Endothelial cell of umbilical vein (primary cell): ENCODE measurements at regions not wholly inside any gene's neighbourhood (a gene's known extent, or its start where the extent isn't known, plus 50 kb on each side); places are given as distances from the start of the nearest gene placed in this dataset.

ENCODE experiments used
- BruUV-seq: library from RNA; stranded (reverse); fragments of 400-500 nt; replicated peaks from 2 replicates; lab custom pipeline; 2021; lab: Mats Ljungman, UMichigan
- CTCF ChIA-PET: fragments of 300-600, 350-600 bp; sonication (Branson Sonifier 250); formaldehyde crosslinking; loops from one replicate; lab custom pipeline; 2021; ENCODE audit warnings: antibody characterized with exemption, inconsistent platforms; lab: Charles Lee
- POLR2A ChIA-PET: fragments of 300-600, 350-600 bp; sonication (Branson Sonifier 250); formaldehyde crosslinking; loops from one replicate; lab custom pipeline; 2021; ENCODE audit warnings: antibody characterized with exemption, inconsistent platforms; lab: Charles Lee
- DNase-seq: peaks from one replicate; pipeline ENCODE4 v3.0.0-alpha.2; 2011; ENCODE audit warnings: low read depth, low spot score
- FAIRE-seq: peaks from 2 replicates; lab custom pipeline; 2011; peaks lifted over from hg19 to GRCh38; lab: Jason Lieb, UNC
- H2AFZ ChIP-seq: 2 replicates; pipeline ENCODE4 v1.6.0; 2012; ENCODE audit warnings: low read depth, low read length, control low read depth, inconsistent platforms
- H3K27ac ChIP-seq: 2 replicates; pipeline ENCODE4 v1.5.1; 2011; ENCODE audit warnings: low read depth, mild to moderate bottlenecking, control low read depth, low read length, moderate library complexity; ENCODE audit not compliant: insufficient read depth
- H3K27me3 ChIP-seq, 2 experiments: 2 replicates each; pipeline versions ENCODE4 v1.6.0 to v1.6.1; 2011; ENCODE audit warnings: low read length in 2 of 2, mixed read lengths in 1 of 2; ENCODE audit not compliant: control insufficient read depth in 2 of 2, insufficient read depth in 2 of 2
- H3K36me3 ChIP-seq, 2 experiments: 2 replicates in 1 of 2; 3 replicates in 1 of 2; pipeline ENCODE4 v1.5.1; 2011; ENCODE audit warnings: low read length in 2 of 2, mild to moderate bottlenecking in 1 of 2, moderate library complexity in 1 of 2; ENCODE audit not compliant: control insufficient read depth in 2 of 2, insufficient read depth in 2 of 2; ENCODE audit errors: extremely low read depth in 1 of 2
- H3K4me1 ChIP-seq: 3 replicates; pipeline ENCODE4 v1.5.1; 2011; ENCODE audit warnings: mild to moderate bottlenecking, low read length; ENCODE audit not compliant: control insufficient read depth, insufficient read depth; ENCODE audit errors: extremely low read depth
- H3K4me2 ChIP-seq: 2 replicates; pipeline ENCODE4 v1.6.1; 2011; ENCODE audit warnings: low read length, control low read depth, mixed read lengths; ENCODE audit not compliant: insufficient read depth
- H3K4me3 ChIP-seq, 3 experiments: fragments of 200-600 bp in 1 of 3; sonication (generic), shearing (Covaris generic) in 1 of 3; replicated peaks in 1 of 3; 2 replicates each; pipeline ENCODE4 v1.5.1; 2011 to 2016; ENCODE audit warnings: control low read depth in 3 of 3, low read length in 3 of 3, mild to moderate bottlenecking in 2 of 3, inconsistent platforms in 1 of 3, low read depth in 1 of 3, moderate library complexity in 1 of 3; ENCODE audit not compliant: insufficient read depth in 1 of 3
- H3K79me2 ChIP-seq: 2 replicates; pipeline ENCODE4 v1.6.0; 2012; ENCODE audit warnings: low read length, inconsistent platforms; ENCODE audit not compliant: control insufficient read depth, insufficient read depth
- H3K9ac ChIP-seq: replicated peaks from 2 replicates; pipeline ENCODE3; 2011; ENCODE audit warnings: low read length, control low read depth; ENCODE audit not compliant: insufficient read depth; ENCODE audit errors: extremely low read depth
- H3K9me1 ChIP-seq: replicated peaks from 3 replicates; pipeline ENCODE4 v1.6.0; 2011; ENCODE audit warnings: mild to moderate bottlenecking, low read length; ENCODE audit not compliant: control insufficient read depth, insufficient read depth; ENCODE audit errors: extremely low read depth
- H3K9me3 ChIP-seq: replicated peaks from 2 replicates; pipeline ENCODE4 v1.5.1; 2012; ENCODE audit warnings: low read length, inconsistent platforms; ENCODE audit not compliant: control insufficient read depth, insufficient read depth
- H4K20me1 ChIP-seq: replicated peaks from 2 replicates; pipeline ENCODE3; 2011; ENCODE audit warnings: mild to moderate bottlenecking, low read length; ENCODE audit not compliant: control insufficient read depth, insufficient read depth; ENCODE audit errors: extremely low read depth
- CTCF ChIP-seq, 2 donors: IDR thresholded peaks; 1 replicate in 1 of 2; 2 replicates in 1 of 2; pipeline ENCODE4 v1.5.1; 2011; ENCODE audit warnings: low read length in 2 of 2, mild to moderate bottlenecking in 2 of 2, moderate library complexity in 2 of 2, control low read depth in 1 of 2, inconsistent platforms in 1 of 2, low read depth in 1 of 2; ENCODE audit not compliant: insufficient read depth in 1 of 2; ENCODE audit errors: extremely low read depth in 1 of 2
- EZH2 ChIP-seq: IDR thresholded peaks from 2 replicates; pipeline ENCODE4 v1.6.1; 2012; ENCODE audit warnings: borderline replicate concordance, low read depth, mild to moderate bottlenecking, moderate library complexity, low read length, inconsistent platforms; ENCODE audit not compliant: severe bottlenecking
- FOS ChIP-seq: IDR thresholded peaks from 2 replicates; pipeline ENCODE4 v1.6.1; 2011; ENCODE audit warnings: mild to moderate bottlenecking, low read length, moderate library complexity, borderline replicate concordance; ENCODE audit not compliant: insufficient read depth
- GATA2 ChIP-seq: IDR thresholded peaks from 2 replicates; pipeline ENCODE4 v1.7.0; 2011; ENCODE audit warnings: low read depth, mild to moderate bottlenecking, moderate library complexity, mixed read lengths, low read length; ENCODE audit not compliant: insufficient read length, insufficient read depth
- JUN ChIP-seq: IDR thresholded peaks from 2 replicates; pipeline ENCODE4 v1.6.1; 2011; ENCODE audit warnings: borderline replicate concordance, low read depth; ENCODE audit not compliant: insufficient read length, insufficient read depth
- MAX ChIP-seq: IDR thresholded peaks from 2 replicates; pipeline ENCODE4 v1.6.1; 2011; ENCODE audit not compliant: insufficient read depth, insufficient read length
- MYC ChIP-seq: IDR thresholded peaks from one replicate; pipeline ENCODE4 v1.6.1; 2011; ENCODE audit warnings: mild to moderate bottlenecking, low read depth, low read length
- POLR2A ChIP-seq: IDR thresholded peaks from 2 replicates; pipeline ENCODE4 v1.6.1; 2012; ENCODE audit warnings: low read depth, mild to moderate bottlenecking, control low read depth, low read length
- POLR2AphosphoS5 ChIP-seq: IDR thresholded peaks from 2 replicates; pipeline ENCODE4 v1.6.1; 2012; ENCODE audit warnings: low read depth, mild to moderate bottlenecking, control low read depth, low read length, moderate library complexity; ENCODE audit not compliant: insufficient read depth
- dilution Hi-C: fragments of 300-500 bp; cut with MboI; formaldehyde crosslinking; loops from one replicate; pipeline ENCODE4 v1.15.0; 2019; ENCODE audit warnings: low sequenced_read_pairs; ENCODE audit not compliant: extremely low pct_ligation_motif_present
- intact Hi-C: fragments of 100-400 bp; cut with micrococcal nuclease; formaldehyde crosslinking; loops from one replicate; pipeline ENCODE4 v1.10.0; 2022

- Histone ChIP-seq H3K4me3 (no peak overlapping the region), H4K20me1 (no peaks in the 10 kb centered on the region), H3K27ac (no peak overlapping the region), H3K4me1 (no peaks in the 10 kb centered on the region), H3K4me2 (no peak overlapping the region), H3K27me3 (no peaks in the 10 kb centered on the region), H2AFZ (no peak overlapping the region), H3K9ac (no peak overlapping the region), H3K9me3 (no peaks in the 10 kb centered on the region), H3K79me2 (no peaks in the 10 kb centered on the region), H3K36me3 (no peaks in the 10 kb centered on the region), H3K9me1 (no peaks in the 10 kb centered on the region)
- ChIA-PET POLR2A (no interaction called here), CTCF (no interaction called here)
- no TSS peak for BruUV-seq
- dilution Hi-C loops, result no loop called here
- TF ChIP-seq JUN (no peak), POLR2A (no peak), GATA2 (no peak), MAX (no peak), CTCF (IDR thresholded peaks at IDR 0.05; ENCODE audit: extremely low read depth in 1 of 2, insufficient read depth in 1 of 2, low read depth in 1 of 2, low read length in 2 of 2) (no peak), EZH2 (no peak), MYC (no peak), POLR2AphosphoS5 (no peak), FOS (no peak)
- FAIRE-seq (no peak), DNase-seq (no peak)
- intact Hi-C loops, result no loop called here
These were observed 471.5 kb upstream of the CADM2 start for GRCh38 chr3:84487296-84487695.
